MM.1S (cell line): ENCODE measurements at regions not wholly inside any gene's neighbourhood (a gene's known extent, or its start where the extent isn't known, plus 50 kb on each side); places are given as distances from the start of the nearest gene placed in this dataset.

Source experiments
- DNase-seq: peaks from one replicate; pipeline ENCODE4 v3.0.0-alpha.2; 2015
- H2AFZ ChIP-seq: fragments of 300-600 bp; sonication (generic); 2 replicates; pipeline ENCODE4 v1.6.0; 2016; ENCODE audit warnings: antibody characterized with exemption, low read length
- H3F3A ChIP-seq: fragments of 300-600 bp; sonication (generic); 2 replicates; pipeline ENCODE4 v1.6.1; 2016; ENCODE audit warnings: mild to moderate bottlenecking, antibody characterized with exemption, low read length, moderate library complexity, mixed read lengths; ENCODE audit not compliant: insufficient read depth
- H3K27ac ChIP-seq: fragments of 300-600 bp; sonication (generic); 2 replicates; pipeline ENCODE4 v1.5.1; 2016; ENCODE audit warnings: mild to moderate bottlenecking, low read length
- H3K27me3 ChIP-seq: fragments of 300-600 bp; sonication (generic); replicated peaks from 2 replicates; pipeline ENCODE4 v1.6.0; 2016; ENCODE audit warnings: low read length; ENCODE audit not compliant: insufficient read depth
- H3K36me3 ChIP-seq: fragments of 300-600 bp; sonication (generic); replicated peaks from 2 replicates; pipeline ENCODE4 v1.6.1; 2016; ENCODE audit warnings: mild to moderate bottlenecking, low read length, mixed read lengths; ENCODE audit not compliant: insufficient read depth
- H3K4me1 ChIP-seq: fragments of 300-600 bp; sonication (generic); 2 replicates; pipeline ENCODE4 v1.6.1; 2016; ENCODE audit warnings: low read length, mixed read lengths
- H3K4me2 ChIP-seq: fragments of 300-600 bp; sonication (generic); 2 replicates; pipeline ENCODE4 v1.6.0; 2016; ENCODE audit warnings: low read depth, low read length
- H3K4me3 ChIP-seq: fragments of 300-600 bp; sonication (generic); 2 replicates; pipeline ENCODE4 v1.5.1; 2016; ENCODE audit warnings: low read length, mixed read lengths
- H3K79me2 ChIP-seq: fragments of 300-600 bp; sonication (generic); 2 replicates; pipeline ENCODE4 v1.6.1; 2016; ENCODE audit warnings: mixed run types, low read length, mixed read lengths
- H3K9ac ChIP-seq: fragments of 300-600 bp; sonication (generic); 2 replicates; pipeline ENCODE4 v1.6.1; 2016; ENCODE audit warnings: low read length, mixed read lengths
- H3K9me2 ChIP-seq: fragments of 300-600 bp; sonication (generic); replicated peaks from 2 replicates; pipeline ENCODE4 v1.6.1; 2016; ENCODE audit warnings: mild to moderate bottlenecking, low read length, mixed read lengths; ENCODE audit not compliant: insufficient read depth
- H3K9me3 ChIP-seq: fragments of 300-600 bp; sonication (generic); replicated peaks from 2 replicates; pipeline ENCODE4 v1.6.1; 2016; ENCODE audit warnings: mild to moderate bottlenecking, low read length, mixed read lengths; ENCODE audit not compliant: insufficient read depth
- H4K20me1 ChIP-seq: fragments of 300-600 bp; sonication (generic); 2 replicates; pipeline ENCODE4 v1.6.1; 2016; ENCODE audit warnings: mild to moderate bottlenecking, low read length, moderate library complexity, mixed read lengths; ENCODE audit not compliant: insufficient read depth
- EZH2 ChIP-seq: fragments of 300-600 bp; sonication (generic); optimal IDR thresholded peaks from 2 replicates; pipeline ENCODE3; 2017; ENCODE audit warnings: low read depth, mild to moderate bottlenecking, antibody characterized with exemption, low read length, mixed read lengths
- EZH2phosphoT487 ChIP-seq: fragments of 300-600 bp; sonication (generic); IDR thresholded peaks from 2 replicates; pipeline ENCODE4 v1.6.1; 2018; ENCODE audit warnings: antibody characterized with exemption, low read length
- TF ChIP-seq, protein P1 (sequence below): fragments of 300-600 bp; sonication (generic); IDR thresholded peaks from 2 replicates; pipeline ENCODE4 v1.5.1; 2016; ENCODE audit warnings: antibody characterized with exemption, low read length, mixed read lengths

DNA sequence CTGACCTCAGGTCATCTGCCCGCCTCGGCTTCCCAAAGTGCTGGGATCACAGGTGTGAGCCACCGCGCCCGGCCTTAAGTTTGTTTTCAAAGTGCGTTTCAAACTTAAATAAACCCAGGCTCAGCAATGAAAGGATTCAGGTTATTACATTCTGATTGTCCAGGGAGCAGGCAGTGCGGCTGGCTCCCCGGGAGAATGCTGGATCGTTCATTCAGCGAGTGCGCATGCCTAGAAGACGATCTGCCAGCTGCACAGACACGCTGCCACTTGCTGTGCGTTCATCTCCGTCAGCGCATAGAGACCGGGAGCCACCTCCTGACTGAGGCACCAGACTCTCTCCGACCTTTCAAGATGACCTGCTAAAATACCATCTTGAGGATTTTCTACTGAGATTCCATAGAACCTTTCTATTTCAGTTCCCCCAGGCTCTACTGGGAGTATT, 163.9 kb upstream of the ZNF217 start:
- Histone ChIP-seq H3K27ac (no peak overlapping the region), H3F3A (no peaks in the 10 kb centered on the region), H3K9me3 (no peaks in the 10 kb centered on the region), H3K9me2 (no peaks in the 10 kb centered on the region), H3K4me3 (no peak overlapping the region), H3K79me2 (no peaks in the 10 kb centered on the region), H3K4me2 (no peak overlapping the region), H3K4me1 (peaks cover 13% of the 10 kb centered on the region), H3K9ac (no peak overlapping the region), H3K36me3 (no peaks in the 10 kb centered on the region), H2AFZ (no peak overlapping the region), H4K20me1 (no peaks in the 10 kb centered on the region), H3K27me3 (no peaks in the 10 kb centered on the region)
- no peak for DNase-seq
- TF ChIP-seq EZH2phosphoT487 (no peak), EZH2 (no peak)
- TF ChIP-seq, protein P1, sequence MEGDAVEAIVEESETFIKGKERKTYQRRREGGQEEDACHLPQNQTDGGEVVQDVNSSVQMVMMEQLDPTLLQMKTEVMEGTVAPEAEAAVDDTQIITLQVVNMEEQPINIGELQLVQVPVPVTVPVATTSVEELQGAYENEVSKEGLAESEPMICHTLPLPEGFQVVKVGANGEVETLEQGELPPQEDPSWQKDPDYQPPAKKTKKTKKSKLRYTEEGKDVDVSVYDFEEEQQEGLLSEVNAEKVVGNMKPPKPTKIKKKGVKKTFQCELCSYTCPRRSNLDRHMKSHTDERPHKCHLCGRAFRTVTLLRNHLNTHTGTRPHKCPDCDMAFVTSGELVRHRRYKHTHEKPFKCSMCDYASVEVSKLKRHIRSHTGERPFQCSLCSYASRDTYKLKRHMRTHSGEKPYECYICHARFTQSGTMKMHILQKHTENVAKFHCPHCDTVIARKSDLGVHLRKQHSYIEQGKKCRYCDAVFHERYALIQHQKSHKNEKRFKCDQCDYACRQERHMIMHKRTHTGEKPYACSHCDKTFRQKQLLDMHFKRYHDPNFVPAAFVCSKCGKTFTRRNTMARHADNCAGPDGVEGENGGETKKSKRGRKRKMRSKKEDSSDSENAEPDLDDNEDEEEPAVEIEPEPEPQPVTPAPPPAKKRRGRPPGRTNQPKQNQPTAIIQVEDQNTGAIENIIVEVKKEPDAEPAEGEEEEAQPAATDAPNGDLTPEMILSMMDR, result no peak

DNA sequence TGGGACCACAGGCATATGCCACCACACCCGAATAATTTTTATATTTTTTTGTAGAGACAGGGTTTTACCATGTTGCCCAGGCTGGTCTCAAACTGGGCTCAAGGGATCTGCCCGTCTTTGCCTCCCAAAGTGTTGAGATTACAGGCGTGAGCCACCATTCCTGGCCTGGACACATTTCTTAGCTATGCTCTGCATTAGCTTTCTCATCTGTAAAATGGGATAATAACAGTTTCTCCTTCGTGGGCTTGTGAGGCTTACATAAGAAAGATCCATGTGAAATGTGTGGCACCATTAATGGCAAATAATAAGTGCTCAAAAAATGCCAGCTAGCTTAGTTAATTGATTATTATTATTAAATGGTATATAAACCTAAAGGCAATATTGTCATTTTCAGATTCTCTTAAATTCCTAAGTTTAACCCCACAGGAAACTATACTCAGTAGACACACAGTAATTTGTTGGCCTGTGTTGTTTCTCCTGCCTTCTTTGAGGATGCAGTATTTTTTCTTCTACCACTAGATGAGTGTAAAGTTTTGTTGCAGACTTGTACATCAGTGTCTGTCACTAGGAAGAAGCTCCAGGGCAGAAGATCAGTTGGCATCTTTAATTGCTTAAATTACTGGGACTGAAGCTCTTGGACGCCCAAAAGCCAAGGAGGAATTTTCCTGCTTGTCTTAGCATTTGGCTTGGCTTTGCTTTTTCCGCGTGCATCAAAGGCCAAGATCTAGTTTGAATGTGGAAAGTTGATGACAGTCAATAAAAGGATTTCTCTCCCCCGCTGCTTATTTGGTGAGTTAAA, 162.3 kb upstream of the ZNF217 start:
- peaks cover 11% of the 10 kb centered on the region for H3F3A ChIP-seq
- H3K4me2 ChIP-seq, result no peak overlapping the region
- no peak overlapping the region for H3K9ac ChIP-seq
- H4K20me1 ChIP-seq, result no peaks in the 10 kb centered on the region
- no peak for DNase-seq
- peaks cover 29% of the 10 kb centered on the region for H3K4me1 ChIP-seq
- no peak overlapping the region for H2AFZ ChIP-seq
- no peak overlapping the region for H3K4me3 ChIP-seq
- no peak overlapping the region for H3K27ac ChIP-seq
- no peaks in the 10 kb centered on the region for H3K9me2 ChIP-seq
- no peaks in the 10 kb centered on the region for H3K79me2 ChIP-seq
- no peaks in the 10 kb centered on the region for H3K9me3 ChIP-seq
- H3K27me3 ChIP-seq, result no peaks in the 10 kb centered on the region
- H3K36me3 ChIP-seq, result no peaks in the 10 kb centered on the region
- TF ChIP-seq EZH2, result no peak
- TF ChIP-seq, protein P1, result no peak
- no peak for TF ChIP-seq EZH2phosphoT487

DNA sequence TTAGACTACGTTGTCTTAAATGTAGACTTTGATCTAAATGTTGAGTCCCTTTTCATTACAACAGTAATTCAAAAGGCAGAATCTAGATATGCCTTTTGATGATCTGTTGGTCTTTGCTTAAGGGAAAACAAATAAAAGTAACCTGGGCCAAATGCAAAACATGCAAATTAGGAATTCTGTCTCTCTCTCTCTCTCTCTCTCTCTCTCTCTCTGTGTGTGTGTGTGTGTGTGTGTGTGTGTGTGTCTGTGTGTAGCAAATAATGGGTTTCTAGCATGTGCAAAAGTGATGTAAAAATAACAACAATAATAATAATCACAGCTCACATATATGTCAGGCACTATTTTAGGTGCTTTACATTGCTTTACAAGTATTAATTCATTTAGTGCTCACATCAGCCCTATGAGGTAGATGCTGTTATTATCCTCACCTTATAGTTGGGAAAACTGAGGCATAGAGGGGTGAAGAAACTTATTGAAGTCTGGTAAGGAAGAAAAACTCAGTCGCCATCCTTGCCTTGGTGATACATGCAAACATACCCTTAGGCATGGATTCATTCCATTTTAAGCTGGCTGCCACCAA, 160.3 kb upstream of the ZNF217 start:
- no peaks in the 10 kb centered on the region for H3K9me2 ChIP-seq
- peak overlapping the region; percentile 83; the same call in 1 of the 2 replicates for H3K27ac ChIP-seq
- no peaks in the 10 kb centered on the region for H4K20me1 ChIP-seq
- no peaks in the 10 kb centered on the region for H3K79me2 ChIP-seq
- H3K9me3 ChIP-seq, result no peaks in the 10 kb centered on the region
- peaks cover 13% of the 10 kb centered on the region for H3F3A ChIP-seq
- no peaks in the 10 kb centered on the region for H3K36me3 ChIP-seq
- H3K27me3 ChIP-seq, result no peaks in the 10 kb centered on the region
- TF ChIP-seq EZH2phosphoT487, result no peak
- TF ChIP-seq, protein P1, result no peak
- no peak for TF ChIP-seq EZH2
- peak overlapping the region; percentile 74; the same call in 1 of the 2 replicates for H3K4me2 ChIP-seq
- peak overlapping the region; percentile 39 for H2AFZ ChIP-seq
- no peak overlapping the region; the same call in 1 of the 2 replicates for H3K4me3 ChIP-seq
- peak overlapping the region; percentile 60; the same call in 1 of the 2 replicates for H3K9ac ChIP-seq
- DNase-seq, result no peak
- peaks cover 41% of the 10 kb centered on the region for H3K4me1 ChIP-seq
